Coronary artery (tissue), 2 donors: ENCODE measurements at regions not wholly inside any gene's neighbourhood (a gene's known extent, or its start where the extent isn't known, plus 50 kb on each side); places are given as distances from the start of the nearest gene placed in this dataset.
"Not testable (repeated sequence)": the region's sequence is repeated elsewhere in the genome, so short reads cannot be mapped to it uniquely, and the experiment has no call there.

Experiments
- DNase-seq: peaks from one replicate; pipeline ENCODE4 v3.0.0-alpha.2; 2017; ENCODE audit warnings: low spot score
- H3K27ac ChIP-seq, 2 donors: fragments of 200-600 bp; sonication (generic); one replicate each; pipeline ENCODE4 v1.5.1; 2016 to 2019
- H3K4me3 ChIP-seq: fragments of 200-600 bp; sonication (generic); 2 replicates; pipeline ENCODE4 v1.5.1; 2016; ENCODE audit warnings: mild to moderate bottlenecking, moderate library complexity
- CTCF ChIP-seq: fragments of 200-600 bp; sonication (generic); IDR thresholded peaks from one replicate; pipeline ENCODE4 v1.5.1; 2019; ENCODE audit warnings: antibody characterized with exemption

- DNase-seq, result no peak
- no peak for TF ChIP-seq CTCF
- Histone ChIP-seq H3K27ac (no peak overlapping the region), H3K4me3 (no peak overlapping the region)
Observed at GRCh38 chr2:184039493-184039892, 558.8 kb upstream of the ZNF804A start.

GRCh38 chr2:184040230-184040629, 558.1 kb upstream of the ZNF804A start:
- Histone ChIP-seq H3K27ac (no peak overlapping the region), H3K4me3 (no peak overlapping the region)
- TF ChIP-seq CTCF, result no peak
- no peak for DNase-seq

GRCh38 chr2:184041077-184041476, 557.3 kb upstream of the ZNF804A start:
- DNase-seq, result no peak
- no peak for TF ChIP-seq CTCF
- Histone ChIP-seq H3K27ac (peak overlapping the region in 1 of 2 donors; percentile 54), H3K4me3 (no peak overlapping the region)

GRCh38 chr2:184041777-184042176, 556.6 kb upstream of the ZNF804A start:
- no peak for DNase-seq
- Histone ChIP-seq H3K4me3 (no peak overlapping the region), H3K27ac (no peak overlapping the region)
- no peak for TF ChIP-seq CTCF

- Histone ChIP-seq H3K4me3 (no peak overlapping the region), H3K27ac (no peak overlapping the region)
- no peak for DNase-seq
- no peak for TF ChIP-seq CTCF
Observed at GRCh38 chr2:184047536-184047935, 550.8 kb upstream of the ZNF804A start.

- no peak for TF ChIP-seq CTCF
- DNase-seq, result no peak
- Histone ChIP-seq H3K4me3 (no peak overlapping the region), H3K27ac (no peak overlapping the region)
Observed at GRCh38 chr2:184049566-184049965, 548.8 kb upstream of the ZNF804A start.

- no peak overlapping the region for H3K27ac ChIP-seq
- DNase-seq, result no peak
- TF ChIP-seq CTCF, result no peak
- H3K4me3 ChIP-seq, result no peak overlapping the region
Observed at GRCh38 chr2:184053326-184053725, 545.0 kb upstream of the ZNF804A start.

- not testable (repeated sequence) for H3K27ac ChIP-seq, H3K4me3 ChIP-seq, DNase-seq
Observed at GRCh38 chr2:184054419-184054818, 543.9 kb upstream of the ZNF804A start.
